GM23338 (cell line): ENCODE measurements at regions not wholly inside any gene's neighbourhood (a gene's known extent, or its start where the extent isn't known, plus 50 kb on each side); places are given as distances from the start of the nearest gene placed in this dataset.

Experiments used
- ATAC-seq: fragments of 200-7000 bp; cut with Tn5 transposase; 3 replicates; pipeline ENCODE4 v1.9.1; 2020
- DNase-seq: peaks from one replicate; pipeline ENCODE4 v3.0.0-alpha.2; 2015; ENCODE audit warnings: low spot score
- H2AFZ ChIP-seq: fragments of 200-600 bp; sonication (generic); 2 replicates; pipeline ENCODE4 v1.8.0; 2016; ENCODE audit warnings: antibody characterized with exemption, mild to moderate bottlenecking, moderate library complexity
- H3F3A ChIP-seq: fragments of 200-600 bp; sonication (generic); replicated peaks from 2 replicates; pipeline ENCODE4 v1.8.0; 2017; ENCODE audit warnings: antibody characterized with exemption, mixed run types, low read depth
- H3K27ac ChIP-seq: fragments of 200-600 bp; sonication (generic); 2 replicates; pipeline ENCODE4 v1.6.1; 2016; ENCODE audit warnings: low read depth
- H3K27me3 ChIP-seq: fragments of 200-600 bp; sonication (generic); 2 replicates; pipeline ENCODE4 v1.8.0; 2016; ENCODE audit warnings: mild to moderate bottlenecking, mixed run types, moderate library complexity; ENCODE audit not compliant: insufficient read depth
- H3K36me3 ChIP-seq: fragments of 200-600 bp; sonication (generic); 2 replicates; pipeline ENCODE4 v1.8.0; 2016; ENCODE audit warnings: mild to moderate bottlenecking; ENCODE audit not compliant: insufficient read depth
- H3K4me1 ChIP-seq: fragments of 200-600 bp; sonication (generic); 2 replicates; pipeline ENCODE4 v1.8.0; 2016; ENCODE audit warnings: mild to moderate bottlenecking, moderate library complexity; ENCODE audit not compliant: insufficient read depth
- H3K4me2 ChIP-seq: fragments of 200-600 bp; sonication (generic); 2 replicates; pipeline ENCODE4 v1.7.1; 2017; ENCODE audit warnings: mixed run types
- H3K4me3 ChIP-seq: fragments of 200-600 bp; sonication (generic); 2 replicates; pipeline ENCODE4 v1.6.1; 2016; ENCODE audit warnings: mixed run types
- H3K79me2 ChIP-seq: fragments of 200-600 bp; sonication (generic); replicated peaks from 2 replicates; pipeline ENCODE4 v1.8.0; 2017; ENCODE audit warnings: mild to moderate bottlenecking; ENCODE audit not compliant: insufficient read depth
- H3K9me2 ChIP-seq: fragments of 200-600 bp; sonication (generic); 2 replicates; pipeline ENCODE4 v1.8.0; 2017; ENCODE audit not compliant: insufficient read depth
- H4K20me1 ChIP-seq: fragments of 200-600 bp; sonication (generic); replicated peaks from 2 replicates; pipeline ENCODE4 v1.8.0; 2017; ENCODE audit warnings: mild to moderate bottlenecking; ENCODE audit not compliant: insufficient read depth
- H3K27ac Mint-ChIP-seq: 2 replicates; pipeline ENCODE4 v1.8.0; 2020; ENCODE audit warnings: inconsistent platforms, mild to moderate bottlenecking, moderate library complexity, mixed read lengths
- H3K27me3 Mint-ChIP-seq: 3 replicates; pipeline ENCODE4 v1.8.0; 2022; ENCODE audit warnings: low read depth, mild to moderate bottlenecking, moderate library complexity, mixed read lengths, inconsistent platforms; ENCODE audit not compliant: insufficient read depth, poor library complexity
- H3K36me3 Mint-ChIP-seq: 3 replicates; pipeline ENCODE4 v1.8.0; 2021; ENCODE audit warnings: low read depth, mild to moderate bottlenecking, inconsistent platforms, moderate library complexity, mixed read lengths
- H3K4me1 Mint-ChIP-seq: 3 replicates; pipeline ENCODE4 v1.8.0; 2020; ENCODE audit warnings: mild to moderate bottlenecking, inconsistent platforms, mixed read lengths
- H3K4me3 Mint-ChIP-seq: 3 replicates; pipeline ENCODE4 v1.8.0; 2021; ENCODE audit warnings: moderate library complexity, mild to moderate bottlenecking, inconsistent platforms, mixed read lengths
- H3K9me3 Mint-ChIP-seq: 3 replicates; pipeline ENCODE4 v1.8.0; 2020; ENCODE audit warnings: moderate library complexity, mild to moderate bottlenecking, inconsistent platforms, mixed read lengths
- EZH2 ChIP-seq: fragments of 200-600 bp; sonication (generic); IDR thresholded peaks from one replicate; pipeline ENCODE4 v1.8.0; 2017; ENCODE audit warnings: antibody characterized with exemption, mild to moderate bottlenecking, low read depth; ENCODE audit not compliant: unreplicated experiment
- EZH2phosphoT487 ChIP-seq: fragments of 200-600 bp; sonication (generic); IDR thresholded peaks from one replicate; pipeline ENCODE4 v1.8.1; 2018; ENCODE audit warnings: antibody characterized with exemption; ENCODE audit not compliant: unreplicated experiment
- NANOG ChIP-seq: IDR thresholded peaks from 2 replicates; pipeline ENCODE4 v1.6.1; 2016; ENCODE audit warnings: antibody characterized with exemption, borderline replicate concordance
- POLR2AphosphoS5 ChIP-seq: IDR thresholded peaks from 2 replicates; pipeline ENCODE4 v1.6.1; 2016; ENCODE audit warnings: antibody characterized with exemption, low read depth
- STAT1 ChIP-seq: IDR thresholded peaks from one replicate; pipeline ENCODE4 v1.6.1; 2016; ENCODE audit warnings: antibody characterized with exemption; ENCODE audit not compliant: unreplicated experiment
- ZNF114 ChIP-seq: fragments of 250-450 bp; sonication (Bioruptor Pico); IDR thresholded peaks from 2 replicates; pipeline ENCODE4 v1.5.0; 2020; ENCODE audit warnings: mild to moderate bottlenecking, moderate library complexity
- ZNF331 ChIP-seq: fragments of 250-450 bp; sonication (Bioruptor Pico); IDR thresholded peaks from 2 replicates; pipeline ENCODE4 v1.5.0; 2020; ENCODE audit warnings: low read depth, mild to moderate bottlenecking, moderate library complexity
- TF ChIP-seq, protein P1 (sequence below): fragments of 250-450 bp; sonication (Bioruptor Pico); IDR thresholded peaks from 2 replicates; pipeline ENCODE4 v1.5.0; 2020; ENCODE audit warnings: mild to moderate bottlenecking, moderate library complexity
- TF ChIP-seq, protein P2 (sequence below), 2 experiments: fragments of 200-600 bp in 1 of 2; sonication (generic) in 1 of 2; conservative IDR thresholded peaks; 2 replicates each; pipeline versions ENCODE4 v1.5.1 to v1.6.1; 2016 to 2017; ENCODE audit warnings: antibody characterized with exemption in 2 of 2, low read depth in 2 of 2, mild to moderate bottlenecking in 2 of 2, moderate library complexity in 1 of 2

GRCh38 chr14:46472261-46472660 is 179.3 kb downstream of the RPL10L start:
- TF ChIP-seq, protein P1, sequence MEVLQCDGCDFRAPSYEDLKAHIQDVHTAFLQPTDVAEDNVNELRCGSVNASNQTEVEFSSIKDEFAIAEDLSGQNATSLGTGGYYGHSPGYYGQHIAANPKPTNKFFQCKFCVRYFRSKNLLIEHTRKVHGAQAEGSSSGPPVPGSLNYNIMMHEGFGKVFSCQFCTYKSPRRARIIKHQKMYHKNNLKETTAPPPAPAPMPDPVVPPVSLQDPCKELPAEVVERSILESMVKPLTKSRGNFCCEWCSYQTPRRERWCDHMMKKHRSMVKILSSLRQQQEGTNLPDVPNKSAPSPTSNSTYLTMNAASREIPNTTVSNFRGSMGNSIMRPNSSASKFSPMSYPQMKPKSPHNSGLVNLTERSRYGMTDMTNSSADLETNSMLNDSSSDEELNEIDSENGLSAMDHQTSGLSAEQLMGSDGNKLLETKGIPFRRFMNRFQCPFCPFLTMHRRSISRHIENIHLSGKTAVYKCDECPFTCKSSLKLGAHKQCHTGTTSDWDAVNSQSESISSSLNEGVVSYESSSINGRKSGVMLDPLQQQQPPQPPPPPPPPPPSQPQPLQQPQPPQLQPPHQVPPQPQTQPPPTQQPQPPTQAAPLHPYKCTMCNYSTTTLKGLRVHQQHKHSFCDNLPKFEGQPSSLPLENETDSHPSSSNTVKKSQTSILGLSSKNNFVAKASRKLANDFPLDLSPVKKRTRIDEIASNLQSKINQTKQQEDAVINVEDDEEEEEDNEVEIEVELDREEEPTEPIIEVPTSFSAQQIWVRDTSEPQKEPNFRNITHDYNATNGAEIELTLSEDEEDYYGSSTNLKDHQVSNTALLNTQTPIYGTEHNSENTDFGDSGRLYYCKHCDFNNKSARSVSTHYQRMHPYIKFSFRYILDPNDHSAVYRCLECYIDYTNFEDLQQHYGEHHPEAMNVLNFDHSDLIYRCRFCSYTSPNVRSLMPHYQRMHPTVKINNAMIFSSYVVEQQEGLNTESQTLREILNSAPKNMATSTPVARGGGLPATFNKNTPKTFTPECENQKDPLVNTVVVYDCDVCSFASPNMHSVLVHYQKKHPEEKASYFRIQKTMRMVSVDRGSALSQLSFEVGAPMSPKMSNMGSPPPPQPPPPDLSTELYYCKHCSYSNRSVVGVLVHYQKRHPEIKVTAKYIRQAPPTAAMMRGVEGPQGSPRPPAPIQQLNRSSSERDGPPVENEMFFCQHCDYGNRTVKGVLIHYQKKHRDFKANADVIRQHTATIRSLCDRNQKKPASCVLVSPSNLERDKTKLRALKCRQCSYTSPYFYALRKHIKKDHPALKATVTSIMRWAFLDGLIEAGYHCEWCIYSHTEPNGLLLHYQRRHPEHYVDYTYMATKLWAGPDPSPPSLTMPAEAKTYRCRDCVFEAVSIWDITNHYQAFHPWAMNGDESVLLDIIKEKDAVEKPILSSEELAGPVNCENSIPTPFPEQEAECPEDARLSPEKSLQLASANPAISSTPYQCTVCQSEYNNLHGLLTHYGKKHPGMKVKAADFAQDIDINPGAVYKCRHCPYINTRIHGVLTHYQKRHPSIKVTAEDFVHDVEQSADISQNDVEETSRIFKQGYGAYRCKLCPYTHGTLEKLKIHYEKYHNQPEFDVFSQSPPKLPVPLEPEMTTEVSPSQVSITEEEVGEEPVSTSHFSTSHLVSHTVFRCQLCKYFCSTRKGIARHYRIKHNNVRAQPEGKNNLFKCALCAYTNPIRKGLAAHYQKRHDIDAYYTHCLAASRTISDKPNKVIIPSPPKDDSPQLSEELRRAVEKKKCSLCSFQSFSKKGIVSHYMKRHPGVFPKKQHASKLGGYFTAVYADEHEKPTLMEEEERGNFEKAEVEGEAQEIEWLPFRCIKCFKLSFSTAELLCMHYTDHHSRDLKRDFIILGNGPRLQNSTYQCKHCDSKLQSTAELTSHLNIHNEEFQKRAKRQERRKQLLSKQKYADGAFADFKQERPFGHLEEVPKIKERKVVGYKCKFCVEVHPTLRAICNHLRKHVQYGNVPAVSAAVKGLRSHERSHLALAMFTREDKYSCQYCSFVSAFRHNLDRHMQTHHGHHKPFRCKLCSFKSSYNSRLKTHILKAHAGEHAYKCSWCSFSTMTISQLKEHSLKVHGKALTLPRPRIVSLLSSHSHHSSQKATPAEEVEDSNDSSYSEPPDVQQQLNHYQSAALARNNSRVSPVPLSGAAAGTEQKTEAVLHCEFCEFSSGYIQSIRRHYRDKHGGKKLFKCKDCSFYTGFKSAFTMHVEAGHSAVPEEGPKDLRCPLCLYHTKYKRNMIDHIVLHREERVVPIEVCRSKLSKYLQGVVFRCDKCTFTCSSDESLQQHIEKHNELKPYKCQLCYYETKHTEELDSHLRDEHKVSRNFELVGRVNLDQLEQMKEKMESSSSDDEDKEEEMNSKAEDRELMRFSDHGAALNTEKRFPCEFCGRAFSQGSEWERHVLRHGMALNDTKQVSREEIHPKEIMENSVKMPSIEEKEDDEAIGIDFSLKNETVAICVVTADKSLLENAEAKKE: no peak
- TF ChIP-seq, protein P2, sequence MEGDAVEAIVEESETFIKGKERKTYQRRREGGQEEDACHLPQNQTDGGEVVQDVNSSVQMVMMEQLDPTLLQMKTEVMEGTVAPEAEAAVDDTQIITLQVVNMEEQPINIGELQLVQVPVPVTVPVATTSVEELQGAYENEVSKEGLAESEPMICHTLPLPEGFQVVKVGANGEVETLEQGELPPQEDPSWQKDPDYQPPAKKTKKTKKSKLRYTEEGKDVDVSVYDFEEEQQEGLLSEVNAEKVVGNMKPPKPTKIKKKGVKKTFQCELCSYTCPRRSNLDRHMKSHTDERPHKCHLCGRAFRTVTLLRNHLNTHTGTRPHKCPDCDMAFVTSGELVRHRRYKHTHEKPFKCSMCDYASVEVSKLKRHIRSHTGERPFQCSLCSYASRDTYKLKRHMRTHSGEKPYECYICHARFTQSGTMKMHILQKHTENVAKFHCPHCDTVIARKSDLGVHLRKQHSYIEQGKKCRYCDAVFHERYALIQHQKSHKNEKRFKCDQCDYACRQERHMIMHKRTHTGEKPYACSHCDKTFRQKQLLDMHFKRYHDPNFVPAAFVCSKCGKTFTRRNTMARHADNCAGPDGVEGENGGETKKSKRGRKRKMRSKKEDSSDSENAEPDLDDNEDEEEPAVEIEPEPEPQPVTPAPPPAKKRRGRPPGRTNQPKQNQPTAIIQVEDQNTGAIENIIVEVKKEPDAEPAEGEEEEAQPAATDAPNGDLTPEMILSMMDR (conservative IDR thresholded peaks at IDR 0.05; ENCODE audit: low read depth in 2 of 2): no peak
- DNase-seq: no peak
- H3K79me2 ChIP-seq: no peaks in the 10 kb centered on the region
- H3K27me3 ChIP-seq: no peaks in the 10 kb centered on the region
- H3K9me3 Mint-ChIP-seq: peaks cover 3% of the 10 kb centered on the region; the same call in 2 of the 3 replicates
- ATAC-seq: no peak
- H3K4me3 Mint-ChIP-seq: no peak overlapping the region
- no peaks in the 10 kb centered on the region for H3F3A ChIP-seq
- no peak overlapping the region for H3K27ac Mint-ChIP-seq
- H3K9me2 ChIP-seq: no peaks in the 10 kb centered on the region
- H3K4me1 Mint-ChIP-seq: no peaks in the 10 kb centered on the region
- no peaks in the 10 kb centered on the region for H4K20me1 ChIP-seq
- H3K4me3 ChIP-seq: no peak overlapping the region
- H2AFZ ChIP-seq: no peak overlapping the region
- H3K36me3 ChIP-seq: no peaks in the 10 kb centered on the region
- H3K4me2 ChIP-seq: no peak overlapping the region
- H3K27ac ChIP-seq: no peak overlapping the region
- H3K36me3 Mint-ChIP-seq: 0 out of 3 replicates have a peak, but pooled peaks cover 1% of the 10 kb centered on the region
- no peaks in the 10 kb centered on the region for H3K4me1 ChIP-seq
- no peaks in the 10 kb centered on the region for H3K27me3 Mint-ChIP-seq

DNA sequence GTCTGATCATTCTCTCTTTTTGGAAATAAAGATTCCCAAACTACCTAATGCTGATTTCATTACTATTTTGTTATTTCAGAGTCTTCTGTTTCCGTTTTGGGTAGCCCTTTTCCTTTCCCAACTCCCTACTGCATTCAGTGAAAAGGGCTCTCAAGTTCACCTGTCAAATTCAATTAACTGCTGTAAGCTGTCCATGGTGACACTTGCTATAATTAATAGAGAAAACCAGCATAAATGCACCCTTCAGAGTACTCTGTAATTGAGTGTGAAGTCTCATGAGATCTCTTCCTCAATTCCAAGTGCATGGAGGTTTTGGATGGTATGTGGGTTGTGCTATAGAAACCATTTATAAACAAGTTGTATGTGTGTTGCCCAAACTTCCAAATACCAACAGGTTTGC is 187.2 kb downstream of the RPL10L start:
- Histone ChIP-seq H3F3A (no peaks in the 10 kb centered on the region), H2AFZ (no peak overlapping the region), H3K36me3 (no peaks in the 10 kb centered on the region), H3K4me1 (no peaks in the 10 kb centered on the region), H3K9me2 (no peaks in the 10 kb centered on the region), H3K4me3 (no peak overlapping the region), H3K79me2 (no peaks in the 10 kb centered on the region), H4K20me1 (no peaks in the 10 kb centered on the region), H3K27me3 (no peaks in the 10 kb centered on the region), H3K27ac (no peak overlapping the region), H3K4me2 (no peak overlapping the region)
- Mint-ChIP-seq H3K27me3 (no peaks in the 10 kb centered on the region), H3K27ac (no peak overlapping the region), H3K9me3 (no peaks in the 10 kb centered on the region; the same call in 2 of the 3 replicates), H3K4me1 (no peaks in the 10 kb centered on the region), H3K36me3 (peaks cover 4% of the 10 kb centered on the region; the same call in 1 of the 3 replicates), H3K4me3 (no peak overlapping the region)
- ATAC-seq (no peak), DNase-seq (no peak)
- no peak for TF ChIP-seq POLR2AphosphoS5
- TF ChIP-seq, protein P2 (conservative IDR thresholded peaks at IDR 0.05; ENCODE audit: low read depth in 2 of 2): no peak
- no peak for TF ChIP-seq STAT1
- no peak for TF ChIP-seq ZNF331
- no peak for TF ChIP-seq EZH2
- no peak for TF ChIP-seq EZH2phosphoT487
- TF ChIP-seq NANOG: no peak
- no peak for TF ChIP-seq ZNF114
